Thoracic aorta (tissue), 2 donors: ENCODE measurements at regions not wholly inside any gene's neighbourhood (a gene's known extent, or its start where the extent isn't known, plus 50 kb on each side); places are given as distances from the start of the nearest gene placed in this dataset.

Source experiments
- ATAC-seq: fragments of 150-250 bp; one replicate; pipeline ENCODE4 v1.8.0; 2017; ENCODE audit warnings: low read depth; ENCODE audit not compliant: insufficient number of reproducible peaks, low FRiP score
- DNase-seq: peaks from one replicate; pipeline ENCODE4 v3.0.0-alpha.2; 2020; ENCODE audit warnings: low spot score
- H3K27ac ChIP-seq, 2 donors: fragments of 200-600 bp; sonication (generic); 1 replicate in 1 of 2; 2 replicates in 1 of 2; pipeline ENCODE4 v1.5.1; 2016; ENCODE audit warnings: mild to moderate bottlenecking in 2 of 2, moderate library complexity in 2 of 2
- H3K27me3 ChIP-seq: fragments of 200-600 bp; sonication (generic); replicated peaks from 2 replicates; pipeline ENCODE4 v1.6.0; 2016; ENCODE audit warnings: mild to moderate bottlenecking; ENCODE audit not compliant: insufficient read depth
- H3K36me3 ChIP-seq: fragments of 200-600 bp; sonication (generic); one replicate; pipeline ENCODE4 v1.5.1; 2016
- H3K4me1 ChIP-seq, 2 donors: fragments of 200-600 bp; sonication (generic); 1 replicate in 1 of 2; 2 replicates in 1 of 2; pipeline versions ENCODE4 v1.5.1 to v1.6.0; 2016; ENCODE audit warnings: low read depth in 2 of 2, mild to moderate bottlenecking in 1 of 2; ENCODE audit not compliant: control insufficient read depth in 1 of 2
- H3K4me3 ChIP-seq: fragments of 200-600 bp; sonication (generic); 2 replicates; pipeline ENCODE4 v1.5.1; 2016; ENCODE audit warnings: mild to moderate bottlenecking
- H3K9me3 ChIP-seq: fragments of 200-600 bp; sonication (generic); 2 replicates; pipeline ENCODE4 v1.5.1; 2016
- CTCF ChIP-seq: fragments of 200-600 bp; sonication (generic); IDR thresholded peaks from one replicate; pipeline ENCODE4 v1.5.1; 2019; ENCODE audit warnings: antibody characterized with exemption

- H3K4me3 ChIP-seq, result no peak overlapping the region
- ATAC-seq (no peak), DNase-seq (no peak)
- peak overlapping the region; percentile 87 to 89 for H3K27ac ChIP-seq
- H3K36me3 ChIP-seq, result no peaks in the 10 kb centered on the region
- H3K27me3 ChIP-seq, result no peaks in the 10 kb centered on the region
- H3K9me3 ChIP-seq, result no peaks in the 10 kb centered on the region
- peaks cover 68 to 100% of the 10 kb centered on the region in 2 donors for H3K4me1 ChIP-seq
- no peak for TF ChIP-seq CTCF
Measured at GRCh38 chr1:201754353-201754752, 74.6 kb upstream of the IPO9 start.

GRCh38 chr1:201755200-201755599, 73.8 kb upstream of the IPO9 start:
- H3K4me3 ChIP-seq, result no peak overlapping the region
- H3K27me3 ChIP-seq, result no peaks in the 10 kb centered on the region
- no peak for DNase-seq
- H3K4me1 ChIP-seq, result peaks cover 68 to 99% of the 10 kb centered on the region in 2 donors
- peak overlapping the region; percentile 87 to 89 for H3K27ac ChIP-seq
- no peak for TF ChIP-seq CTCF
- ATAC-seq, result no peak
- H3K9me3 ChIP-seq, result no peaks in the 10 kb centered on the region
- H3K36me3 ChIP-seq, result no peaks in the 10 kb centered on the region

DNA sequence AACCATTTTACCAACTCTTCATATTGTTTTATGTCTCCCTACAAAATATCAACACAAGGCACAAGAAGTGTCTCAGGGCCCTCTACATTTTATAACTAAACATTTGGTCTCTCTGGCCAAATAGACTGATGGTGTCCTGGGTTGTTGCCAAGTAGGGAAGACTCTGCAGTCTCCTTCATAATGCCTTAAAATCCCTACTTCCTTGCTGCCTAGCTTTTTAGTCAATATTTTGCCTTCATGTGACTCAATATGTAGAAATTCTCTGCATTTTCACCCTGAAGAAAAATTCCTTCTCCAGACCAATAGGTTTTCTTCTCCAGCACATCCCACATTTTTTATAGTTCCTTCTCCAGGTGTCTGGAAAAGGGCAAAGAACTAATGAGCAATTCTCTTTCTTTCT, 72.6 kb upstream of the IPO9 start:
- no peak for TF ChIP-seq CTCF
- DNase-seq (no peak), ATAC-seq (no peak)
- Histone ChIP-seq H3K4me1 (peaks cover 66 to 99% of the 10 kb centered on the region in 2 donors), H3K9me3 (no peaks in the 10 kb centered on the region), H3K4me3 (no peak overlapping the region), H3K36me3 (no peaks in the 10 kb centered on the region), H3K27me3 (no peaks in the 10 kb centered on the region), H3K27ac (peak overlapping the region; percentile 66 to 89)

DNA sequence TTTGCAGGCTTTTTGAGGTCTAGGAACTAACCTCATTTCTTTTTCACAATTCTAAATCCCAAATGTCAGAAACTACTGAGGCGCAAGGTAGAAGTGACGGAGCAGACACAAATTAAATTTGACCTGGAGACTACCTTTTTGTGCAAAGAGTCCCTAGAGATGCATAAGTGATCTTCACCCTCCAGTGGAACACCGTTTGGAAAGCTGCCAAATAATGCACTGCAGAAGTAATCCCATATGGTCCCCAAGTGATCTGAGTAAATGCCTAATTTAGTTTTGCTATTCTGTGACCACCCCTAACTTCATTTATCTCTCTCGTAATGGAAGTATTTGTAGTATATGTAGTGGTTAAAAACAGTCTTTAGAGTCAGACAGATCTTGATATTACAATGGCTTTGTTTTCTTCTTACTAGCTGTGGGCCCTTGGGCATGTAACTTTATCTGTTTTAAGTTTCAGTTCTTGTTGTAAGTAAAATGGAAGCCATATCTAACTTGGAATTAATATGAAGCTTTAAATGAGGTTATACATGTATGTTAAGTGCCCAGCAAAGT, 70.4 kb upstream of the IPO9 start:
- H3K9me3 ChIP-seq, result no peaks in the 10 kb centered on the region
- peak overlapping the region; percentile 23 to 89 for H3K27ac ChIP-seq
- H3K36me3 ChIP-seq, result no peaks in the 10 kb centered on the region
- no peak for TF ChIP-seq CTCF
- H3K4me3 ChIP-seq, result no peak overlapping the region
- no peak for DNase-seq
- H3K4me1 ChIP-seq, result peaks cover 63 to 99% of the 10 kb centered on the region in 2 donors
- H3K27me3 ChIP-seq, result no peaks in the 10 kb centered on the region
- no peak for ATAC-seq

GRCh38 chr1:201759194-201759815, 69.7 kb upstream of the IPO9 start:
- no peak for ATAC-seq

More at GRCh38 chr1:201759194-201759815, 69.7 kb upstream of the IPO9 start:
- no peak for DNase-seq
- peak overlapping the region; percentile 46 to 89 for H3K27ac ChIP-seq
- no peaks in the 10 kb centered on the region for H3K36me3 ChIP-seq
- H3K9me3 ChIP-seq, result no peaks in the 10 kb centered on the region
- no peak overlapping the region for H3K4me3 ChIP-seq
- TF ChIP-seq CTCF, result no peak
- peaks cover 63 to 99% of the 10 kb centered on the region in 2 donors for H3K4me1 ChIP-seq
- no peaks in the 10 kb centered on the region for H3K27me3 ChIP-seq
